NCI-H146 (cell line): ENCODE measurements at regions not wholly inside any gene's neighbourhood (a gene's known extent, or its start where the extent isn't known, plus 50 kb on each side); places are given as distances from the start of the nearest gene placed in this dataset.

Experiments
- DNase-seq: peaks from one replicate; lab custom pipeline; 2025; lab: John Stamatoyannopoulos, UW

DNA sequence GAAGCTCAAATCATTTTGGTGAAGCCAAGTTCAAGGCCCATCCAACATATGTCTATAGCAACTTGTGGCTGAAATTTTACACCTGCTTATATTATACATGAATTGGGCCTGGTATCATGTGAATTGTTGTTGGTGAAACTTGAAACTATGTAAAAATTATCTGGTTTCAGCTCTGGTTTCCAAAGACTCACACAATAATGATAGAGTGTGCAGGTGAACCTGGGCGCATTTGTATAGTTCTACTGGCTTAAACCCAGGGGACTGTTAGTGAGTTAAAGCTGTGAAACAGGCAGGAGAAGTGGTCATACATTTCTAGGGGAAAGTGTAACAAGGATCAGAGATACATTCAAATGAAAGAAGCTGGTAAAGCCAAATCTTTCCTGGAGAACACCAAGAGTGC, 627.3 kb downstream of the METTL15 start:
- no peak for DNase-seq

- no peak for DNase-seq
These were observed 622.7 kb downstream of the METTL15 start for GRCh38 chr11:28730889-28731288.

- DNase-seq: no peak
These were observed 622.1 kb downstream of the METTL15 start for GRCh38 chr11:28730336-28730735.

GRCh38 chr11:28729339-28729738, 621.2 kb downstream of the METTL15 start:
- no peak for DNase-seq

- no peak for DNase-seq
These were observed 620.5 kb downstream of the METTL15 start for GRCh38 chr11:28728666-28729065.

- no peak for DNase-seq
These were observed 619.1 kb downstream of the METTL15 start for GRCh38 chr11:28727254-28727653.

DNA sequence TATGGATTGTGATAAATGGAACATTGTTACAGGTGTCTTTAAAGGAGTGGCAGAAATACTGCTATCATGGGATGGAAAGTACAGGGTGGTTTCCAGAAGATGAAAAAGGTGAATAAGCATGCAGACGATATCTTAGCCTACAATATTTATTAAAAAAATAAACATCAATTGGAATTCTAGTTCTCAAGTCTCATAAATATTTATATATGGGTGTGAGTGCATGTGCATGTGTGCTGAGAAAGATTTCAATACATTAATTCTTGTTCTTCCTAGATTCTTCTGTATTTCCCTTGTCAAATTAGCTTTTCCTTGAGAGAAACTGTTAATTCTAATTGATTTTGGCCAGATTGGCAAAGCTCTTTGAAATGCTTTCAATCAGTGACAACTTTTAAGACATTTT, 618.2 kb downstream of the METTL15 start:
- no peak for DNase-seq

DNA sequence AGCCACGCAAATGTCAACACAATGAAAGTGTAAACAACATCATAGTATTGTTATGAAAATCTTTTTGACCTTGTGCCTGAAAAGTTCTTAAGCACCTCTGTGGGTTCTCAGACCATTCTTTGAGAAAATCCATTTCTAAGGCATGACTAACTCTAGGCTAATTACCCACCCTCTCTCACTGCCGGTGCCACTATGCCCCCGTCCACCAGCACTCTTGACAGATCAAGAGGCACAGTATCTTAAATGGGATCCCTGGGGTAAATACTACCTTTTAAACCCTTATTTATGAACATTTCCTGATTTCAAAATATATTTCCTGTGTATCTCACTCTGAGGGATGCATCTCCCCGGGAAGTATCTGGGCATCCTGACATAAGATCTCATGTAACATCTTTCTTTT, 607.5 kb downstream of the METTL15 start:
- no peak for DNase-seq

DNA sequence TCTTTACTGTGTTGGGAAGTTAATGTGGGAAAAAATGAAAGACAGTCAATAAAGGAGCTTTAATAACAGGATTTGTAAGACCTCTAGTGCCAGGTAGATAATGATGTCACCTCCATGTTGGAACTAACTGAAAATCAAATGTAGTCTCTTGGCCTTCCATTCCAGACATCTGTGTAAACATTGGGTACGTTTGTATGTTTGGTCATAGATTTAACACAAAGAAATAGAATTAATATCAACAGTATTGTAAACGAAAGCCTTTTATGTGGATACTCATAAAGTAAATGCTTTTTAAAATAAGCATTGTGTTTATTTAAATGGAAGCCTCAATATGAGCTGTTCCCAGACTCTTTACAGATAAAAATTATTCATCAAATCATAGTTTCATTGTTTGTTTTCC, 605.7 kb downstream of the METTL15 start:
- peak; percentile 88 for DNase-seq

DNA sequence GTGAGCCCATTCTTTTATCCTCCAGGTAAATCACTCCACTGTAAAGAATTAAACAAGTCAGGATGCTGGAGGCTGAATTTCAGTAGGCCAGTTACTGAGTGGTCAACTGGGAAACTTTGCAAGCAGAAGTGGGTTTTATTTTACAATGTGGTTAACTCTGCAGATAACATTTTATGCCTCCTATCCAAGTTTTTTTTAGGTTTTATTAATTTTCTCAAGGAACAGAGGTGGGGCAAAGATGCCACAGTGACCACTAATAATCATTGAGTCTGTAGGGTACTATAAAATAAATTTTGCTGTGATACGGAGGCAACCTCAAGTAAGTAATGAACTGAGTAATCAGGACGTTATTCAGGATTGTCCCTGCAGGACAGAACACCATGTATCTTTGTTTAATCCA, 599.9 kb downstream of the METTL15 start:
- no peak for DNase-seq

- DNase-seq: no peak
These were observed 596.6 kb downstream of the METTL15 start for GRCh38 chr11:28704801-28705200.

DNA sequence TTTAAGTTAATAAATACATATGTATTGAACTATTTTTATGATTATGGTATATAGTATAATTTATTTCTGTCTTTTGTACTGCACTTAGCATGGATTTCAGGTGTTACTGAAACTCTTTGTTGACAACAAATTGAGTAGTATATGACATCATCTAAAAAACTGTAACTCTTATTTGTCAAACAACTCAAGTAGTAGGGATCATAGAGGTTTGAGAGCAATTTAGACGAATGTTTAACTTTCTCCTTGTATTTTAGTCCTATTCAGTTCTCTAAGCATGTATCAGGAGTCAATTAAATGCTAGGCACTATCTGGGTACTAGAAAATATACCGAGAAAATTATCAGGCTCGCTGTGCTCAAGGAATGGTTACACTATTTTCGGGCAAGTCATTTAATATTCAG, 595.2 kb downstream of the METTL15 start:
- no peak for DNase-seq

GRCh38 chr11:28702871-28703270, 594.7 kb downstream of the METTL15 start:
- DNase-seq: no peak

GRCh38 chr11:28702450-28702790, 594.2 kb downstream of the METTL15 start:
- DNase-seq: no peak

GRCh38 chr11:28701760-28702449, 593.7 kb downstream of the METTL15 start:
- DNase-seq: no peak

DNA sequence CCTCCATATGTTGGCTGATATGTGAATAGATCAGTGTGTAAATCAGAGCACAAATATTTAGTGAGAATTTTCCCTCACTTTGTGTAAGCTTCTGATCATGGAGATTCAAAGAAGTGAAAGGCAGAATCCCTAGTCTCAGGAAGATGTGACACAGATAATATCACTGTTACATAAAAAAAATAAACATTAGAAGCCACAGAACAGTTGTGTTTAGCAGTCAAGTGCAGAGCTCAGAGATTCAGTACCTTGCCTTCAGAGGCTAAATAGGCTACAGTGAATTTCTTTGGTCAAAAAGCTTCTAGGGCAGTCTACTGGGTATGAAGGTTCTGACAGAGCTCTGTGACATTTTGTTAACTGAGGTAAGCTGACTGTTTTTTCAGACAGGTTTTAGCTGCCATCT, 591.5 kb downstream of the METTL15 start:
- DNase-seq: no peak

DNA sequence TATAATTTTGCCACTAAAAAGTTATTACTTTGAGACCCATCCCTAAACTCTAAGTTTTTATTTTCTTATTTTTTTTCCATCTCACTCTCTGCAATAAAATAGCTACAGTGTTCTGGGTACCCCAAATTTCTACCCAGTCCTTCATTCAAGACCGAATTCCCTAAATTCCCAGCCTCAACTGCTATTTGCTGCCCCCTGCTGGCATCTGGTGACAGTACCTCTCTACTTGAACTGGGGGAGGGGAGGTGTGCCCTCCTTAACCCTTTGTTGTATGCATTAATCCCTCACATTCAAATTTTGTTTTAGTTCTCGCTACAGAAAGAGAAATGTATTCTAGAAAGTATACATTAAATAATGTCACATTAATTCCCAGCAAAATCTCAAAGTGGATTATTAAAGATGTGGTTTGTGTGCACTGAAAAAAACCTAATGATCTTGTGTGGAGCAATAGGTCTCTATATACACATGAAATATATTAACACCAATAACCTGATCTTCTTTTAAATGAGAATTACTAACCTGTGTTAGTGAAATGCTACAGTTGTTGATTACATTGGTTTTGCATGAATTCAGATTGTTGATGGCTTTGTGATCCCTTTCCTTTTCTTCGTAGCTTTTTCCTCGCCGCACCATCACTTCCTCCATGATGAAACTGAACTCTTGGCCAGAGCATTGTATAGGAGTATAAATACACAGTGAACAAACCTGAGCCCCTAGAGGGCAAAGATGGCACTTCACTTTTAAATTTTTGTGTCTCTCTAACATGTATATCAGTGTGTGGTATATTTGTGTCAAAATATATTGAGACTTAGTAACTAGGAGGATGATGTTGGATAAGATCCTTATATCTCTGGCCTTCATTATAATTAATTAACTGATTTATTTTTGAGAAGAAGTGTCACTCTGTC, 590.0 kb downstream of the METTL15 start:
- peak; percentile 36 for DNase-seq

DNA sequence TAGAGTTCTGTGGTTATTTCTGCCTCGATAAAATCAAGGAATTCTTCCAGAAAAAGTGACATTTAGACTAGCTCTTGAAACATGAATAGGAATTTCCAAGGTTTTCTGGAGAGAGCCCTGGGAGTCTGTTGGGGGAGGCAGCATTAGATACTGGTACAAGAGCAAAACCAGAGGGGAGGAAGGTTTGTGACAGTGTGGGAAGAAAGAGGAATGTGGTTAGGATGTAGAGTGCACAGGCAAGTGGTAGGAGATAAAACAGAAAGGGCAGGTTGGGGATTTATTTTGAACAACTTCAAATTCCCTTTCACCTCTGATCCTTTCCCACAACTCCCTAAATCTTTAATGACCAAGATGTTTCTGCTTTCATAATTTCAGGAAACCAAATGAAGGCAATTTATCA, 588.4 kb downstream of the METTL15 start:
- no peak for DNase-seq

DNA sequence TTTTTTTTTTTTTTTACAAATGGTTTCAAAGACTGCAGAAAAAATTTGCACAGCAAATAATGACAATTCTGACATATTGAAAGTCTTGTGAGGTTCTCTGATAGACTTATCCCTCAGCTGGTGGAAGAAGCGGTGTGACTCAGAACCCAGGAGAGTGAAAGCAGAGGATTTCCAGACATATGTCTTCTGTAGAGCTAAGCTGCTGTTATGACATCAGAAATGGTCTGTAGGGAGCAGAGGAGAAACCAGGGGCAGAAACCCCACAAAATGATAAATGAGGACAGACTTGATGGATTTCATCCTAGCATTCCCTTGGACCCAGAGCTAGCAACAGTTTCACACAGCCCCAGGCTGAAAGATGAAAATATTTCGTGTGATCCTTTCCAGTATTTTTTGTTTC, 582.6 kb downstream of the METTL15 start:
- no peak for DNase-seq

GRCh38 chr11:28684011-28684586, 575.9 kb downstream of the METTL15 start:
- no peak for DNase-seq

DNA sequence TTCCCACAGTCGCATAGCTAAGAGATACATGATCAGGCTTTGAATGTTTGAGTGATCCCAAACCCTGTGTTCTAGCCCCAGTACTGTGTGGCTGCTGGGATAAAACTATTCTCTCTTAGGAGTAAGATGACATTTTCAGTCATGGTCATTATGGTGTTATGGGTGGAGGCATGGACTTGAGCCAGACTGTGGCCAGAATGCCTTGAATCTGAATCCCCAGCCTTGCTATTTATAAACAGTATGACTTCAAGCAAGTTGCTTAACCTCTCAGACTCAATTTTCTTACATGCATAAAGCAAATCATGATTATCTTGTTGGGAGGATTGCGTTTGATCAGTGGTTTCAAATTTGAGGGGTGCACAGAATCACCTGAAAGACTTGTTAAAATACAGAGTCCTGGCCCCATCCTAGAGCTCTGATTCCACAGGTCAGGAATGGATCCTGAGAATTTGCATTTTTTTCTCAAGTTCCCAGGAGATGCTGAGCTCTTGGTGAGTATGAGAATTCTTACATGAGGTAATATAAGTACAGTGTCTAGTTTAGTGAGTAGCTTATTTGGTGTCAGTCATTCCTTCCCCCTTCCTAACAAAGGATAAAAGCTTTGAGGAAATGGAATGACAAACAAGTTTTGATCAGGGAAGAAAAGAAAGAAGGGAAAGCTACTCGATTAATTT, 571.7 kb downstream of the METTL15 start:
- no peak for DNase-seq

- no peak for DNase-seq
These were observed 569.5 kb downstream of the METTL15 start for GRCh38 chr11:28677721-28678120.

DNA sequence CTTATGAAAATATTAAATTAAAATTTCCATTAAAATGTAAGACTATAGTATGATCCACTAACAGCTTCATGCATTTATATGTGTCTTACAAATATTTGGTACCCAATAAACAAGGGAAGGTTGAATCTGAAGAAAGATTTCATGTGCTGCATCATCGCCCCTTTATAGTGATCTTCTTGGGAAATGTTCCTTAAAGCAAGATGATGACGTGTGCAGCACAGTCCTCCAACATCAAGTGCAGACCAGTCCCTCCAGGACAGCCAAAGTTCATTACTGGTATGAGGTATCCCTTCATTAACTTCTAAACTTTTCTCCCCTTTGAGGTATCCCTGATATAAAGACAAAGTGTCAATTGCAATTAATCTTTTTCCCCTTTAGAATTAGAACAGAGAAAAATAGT, 567.0 kb downstream of the METTL15 start:
- no peak for DNase-seq
